Stimulated activated naive B cell treated with anti-CD40 and anti-IgM and Interleukin-4, amounts not matched to agents 10 μg/mL and 1 μg/mL and 100 μg/mL, for 72 hours (primary cell): ENCODE measurements at regions not wholly inside any gene's neighbourhood (a gene's known extent, or its start where the extent isn't known, plus 50 kb on each side); places are given as distances from the start of the nearest gene placed in this dataset.

Experiments
- ATAC-seq, 2 donors: fragments of 150-1000 bp; cut with Tn5 transposase; replicated peaks; 2 replicates each; pipeline ENCODE4 v1.10.0; 2021; ENCODE audit warnings: moderate library complexity in 1 of 2
- DNase-seq: peaks from one replicate; pipeline ENCODE4 v3.0.0; 2021
- H3K27ac Mint-ChIP-seq: one replicate; pipeline ENCODE4 v1.8.0; 2022; ENCODE audit warnings: mild to moderate bottlenecking, mixed read lengths
- H3K27me3 Mint-ChIP-seq, 2 donors: one replicate each; pipeline ENCODE4 v1.8.0; 2022; ENCODE audit warnings: mixed read lengths in 2 of 2
- H3K36me3 Mint-ChIP-seq, 2 donors: one replicate each; pipeline ENCODE4 v1.8.0; 2022; ENCODE audit warnings: mixed read lengths in 2 of 2, mild to moderate bottlenecking in 1 of 2
- H3K4me1 Mint-ChIP-seq, 2 donors: one replicate each; pipeline ENCODE4 v1.8.0; 2022; ENCODE audit warnings: mixed read lengths in 2 of 2, mild to moderate bottlenecking in 1 of 2
- H3K4me3 Mint-ChIP-seq, 2 donors: one replicate each; pipeline ENCODE4 v1.8.0; 2022; ENCODE audit warnings: mild to moderate bottlenecking in 2 of 2, mixed read lengths in 2 of 2, moderate library complexity in 1 of 2
- H3K9me3 Mint-ChIP-seq, 2 donors: one replicate each; pipeline ENCODE4 v1.8.0; 2022; ENCODE audit warnings: mixed read lengths in 2 of 2, mild to moderate bottlenecking in 1 of 2

GRCh38 chr1:63264161-63264560, 58.2 kb upstream of the FOXD3 start:
- DNase-seq (no peak), ATAC-seq (no peak)
- no peaks in the 10 kb centered on the region for H3K9me3 Mint-ChIP-seq
- no peak overlapping the region for H3K27ac Mint-ChIP-seq
- H3K27me3 Mint-ChIP-seq, result peaks cover 17 to 26% of the 10 kb centered on the region in 2 donors
- H3K4me1 Mint-ChIP-seq, result no peaks in the 10 kb centered on the region
- no peaks in the 10 kb centered on the region for H3K36me3 Mint-ChIP-seq
- no peak overlapping the region for H3K4me3 Mint-ChIP-seq

GRCh38 chr1:63266857-63267256, 55.5 kb upstream of the FOXD3 start:
- Mint-ChIP-seq H3K4me1 (no peaks in the 10 kb centered on the region), H3K27ac (no peak overlapping the region), H3K4me3 (no peak overlapping the region), H3K36me3 (no peaks in the 10 kb centered on the region), H3K27me3 (peaks cover 17 to 22% of the 10 kb centered on the region in 2 donors), H3K9me3 (no peaks in the 10 kb centered on the region)
- DNase-seq (no peak), ATAC-seq (no peak)

GRCh38 chr1:63268876-63269275, 53.5 kb upstream of the FOXD3 start:
- no peak for ATAC-seq
- Mint-ChIP-seq H3K9me3 (no peaks in the 10 kb centered on the region), H3K27me3 (peaks cover 13 to 23% of the 10 kb centered on the region in 2 donors), H3K36me3 (no peaks in the 10 kb centered on the region), H3K4me3 (no peak overlapping the region), H3K4me1 (no peaks in the 10 kb centered on the region), H3K27ac (no peak overlapping the region)
- no peak for DNase-seq

GRCh38 chr1:63269571-63269970, 52.8 kb upstream of the FOXD3 start:
- Mint-ChIP-seq H3K9me3 (no peaks in the 10 kb centered on the region), H3K4me3 (no peak overlapping the region), H3K27ac (no peak overlapping the region), H3K27me3 (peaks cover 10 to 23% of the 10 kb centered on the region in 2 donors), H3K4me1 (no peaks in the 10 kb centered on the region), H3K36me3 (no peaks in the 10 kb centered on the region)
- no peak for ATAC-seq
- DNase-seq, result no peak
